HG03378 (cell line): ENCODE measurements at regions not wholly inside any gene's neighbourhood (a gene's known extent, or its start where the extent isn't known, plus 50 kb on each side); places are given as distances from the start of the nearest gene placed in this dataset.
A peak's percentile ranks its signal among the peaks of the same experiment; 100 is the strongest.
"Not testable (repeated sequence)": the region's sequence is repeated elsewhere in the genome, so short reads cannot be mapped to it uniquely, and the experiment has no call there.

Experiments used
- ATAC-seq: cut with Tn5 transposase; IDR thresholded peaks from one replicate; pipeline ENCODE4 v1.9.1; 2021; ENCODE audit warnings: mild to moderate bottlenecking, moderate library complexity; ENCODE audit not compliant: unreplicated experiment

DNA sequence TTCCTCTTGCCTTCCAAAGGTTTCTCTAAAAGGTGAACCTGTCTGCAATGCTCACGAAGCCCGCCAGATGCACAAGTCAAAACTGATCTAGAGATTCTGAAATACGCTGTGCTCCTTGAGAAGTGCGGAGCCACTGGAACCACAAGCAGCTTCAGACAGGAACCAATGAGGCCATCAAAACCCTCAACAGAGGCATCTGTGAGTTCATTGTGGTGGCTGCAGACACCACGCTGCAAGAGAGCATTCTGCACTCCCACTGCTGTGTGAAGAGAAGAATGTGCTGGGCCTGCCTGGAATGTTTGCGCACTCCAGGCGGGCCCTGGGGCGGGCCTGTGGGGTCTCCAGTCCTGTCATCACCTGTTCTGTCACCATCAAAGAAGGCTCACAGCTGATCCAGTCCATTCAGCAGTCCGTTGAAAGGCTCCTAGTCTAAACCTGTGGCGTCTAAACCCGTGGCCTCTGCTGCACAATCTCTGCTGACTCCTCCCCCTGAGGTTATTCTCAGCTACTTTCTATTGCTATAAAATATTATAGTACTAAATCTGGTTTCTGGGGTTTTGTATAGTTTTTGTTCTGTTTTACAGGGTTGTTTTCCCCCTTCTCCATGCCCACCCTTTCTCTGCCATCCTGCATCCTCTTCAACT is 187.4 kb downstream of the FAM72C start:
- not testable (repeated sequence) for ATAC-seq

DNA sequence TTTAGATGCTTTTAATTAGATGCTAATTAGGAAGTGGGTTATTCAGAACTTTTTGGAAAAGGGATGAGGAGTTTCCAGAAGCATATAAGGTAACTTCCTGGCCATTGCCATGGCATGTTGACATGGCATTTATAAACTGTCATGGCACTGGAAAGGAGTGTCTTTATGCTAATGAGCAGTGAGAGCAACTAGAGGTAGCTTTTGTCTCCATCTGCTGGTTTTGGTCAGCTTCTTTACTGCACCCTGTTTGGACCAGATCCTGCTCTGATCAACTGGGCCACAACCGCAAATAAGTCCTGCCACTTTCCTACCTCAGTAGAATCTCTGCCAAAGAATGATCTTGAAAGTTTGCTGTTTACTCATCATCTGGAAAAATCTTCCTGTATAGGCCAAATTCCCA is 193.6 kb downstream of the FAM72C start:
- ATAC-seq = not testable (repeated sequence)

GRCh38 chr1:143764831-143765230 is 207.0 kb downstream of the FAM72C start:
- ATAC-seq = not testable (repeated sequence)

- ATAC-seq = not testable (repeated sequence)
Observed at GRCh38 chr1:143760366-143760765, 211.4 kb downstream of the FAM72C start.

GRCh38 chr1:143755961-143756360 is 215.8 kb downstream of the FAM72C start:
- ATAC-seq = not testable (repeated sequence)

DNA sequence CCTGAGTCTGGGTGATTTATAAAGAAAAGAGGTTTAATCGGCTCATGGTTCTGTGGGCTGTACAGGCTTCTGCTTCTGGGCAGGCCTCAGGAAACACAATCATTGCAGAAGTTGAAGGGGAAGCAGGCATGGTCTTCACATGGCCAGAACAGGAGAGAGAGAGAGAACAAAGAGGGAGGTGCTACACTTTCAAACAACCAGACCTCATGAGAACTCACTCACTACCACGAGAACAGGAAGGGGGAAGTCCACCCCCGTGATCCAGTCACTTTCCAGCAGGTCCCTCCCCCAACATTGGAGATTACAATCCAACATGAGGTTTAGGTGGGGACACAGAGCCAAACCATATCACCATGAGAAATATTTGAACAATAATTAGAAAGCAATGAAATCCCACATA is 222.9 kb downstream of the FAM72C start:
- no peak for ATAC-seq

GRCh38 chr1:143736562-143736961 is 235.2 kb downstream of the FAM72C start:
- no peak for ATAC-seq

GRCh38 chr1:143735764-143736461 is 235.9 kb downstream of the FAM72C start:
- ATAC-seq = no peak

GRCh38 chr1:143734261-143734660 is 237.5 kb downstream of the FAM72C start:
- not testable (repeated sequence) for ATAC-seq

DNA sequence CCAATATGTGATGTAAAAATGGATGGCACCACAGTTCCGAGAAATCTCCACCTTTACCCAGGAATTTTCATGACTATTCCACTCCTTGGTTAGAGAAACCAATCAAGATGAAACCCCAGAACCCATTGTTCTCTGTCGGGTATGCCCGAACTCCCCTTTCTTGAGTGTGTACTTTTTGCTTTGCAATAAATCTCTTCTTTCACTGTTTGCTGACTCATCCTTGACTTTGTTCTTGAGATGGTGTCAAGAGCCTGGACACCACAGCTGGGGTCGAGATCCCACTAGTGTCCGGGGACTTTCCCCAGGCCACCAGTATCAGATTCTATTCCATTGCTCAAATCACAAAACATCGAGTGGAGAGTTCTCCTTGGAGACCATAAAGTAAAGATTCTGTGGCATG is 240.9 kb downstream of the FAM72C start:
- not testable (repeated sequence) for ATAC-seq

- peak; percentile 64 for ATAC-seq
Observed at GRCh38 chr1:143729449-143730111, 242.2 kb downstream of the FAM72C start.

GRCh38 chr1:143728802-143729448 is 242.9 kb downstream of the FAM72C start:
- ATAC-seq = peak; percentile 97

GRCh38 chr1:143727263-143727662 is 244.5 kb downstream of the FAM72C start:
- ATAC-seq = no peak

DNA sequence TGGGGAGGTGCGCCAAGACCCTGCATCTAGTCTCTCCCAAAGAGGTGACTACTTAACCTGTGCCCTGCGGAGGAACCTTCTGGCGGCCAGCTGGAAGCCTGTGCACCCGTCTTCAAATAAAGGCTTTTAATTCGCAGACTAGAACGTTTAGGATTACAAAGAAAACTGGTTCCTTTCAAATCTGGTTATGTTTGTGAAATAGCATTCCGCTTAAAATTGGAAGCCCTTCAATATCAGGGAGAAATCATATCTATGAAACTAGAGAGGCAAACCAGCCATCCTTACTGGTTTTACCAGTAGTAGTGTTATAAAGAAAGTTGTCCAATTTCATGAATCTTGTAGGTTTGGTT is 250.8 kb downstream of the FAM72C start:
- no peak for ATAC-seq

- no peak for ATAC-seq
Observed at GRCh38 chr1:143720087-143721023, 251.4 kb downstream of the FAM72C start.

GRCh38 chr1:143718524-143718923 is 253.3 kb downstream of the FAM72C start:
- no peak for ATAC-seq

DNA sequence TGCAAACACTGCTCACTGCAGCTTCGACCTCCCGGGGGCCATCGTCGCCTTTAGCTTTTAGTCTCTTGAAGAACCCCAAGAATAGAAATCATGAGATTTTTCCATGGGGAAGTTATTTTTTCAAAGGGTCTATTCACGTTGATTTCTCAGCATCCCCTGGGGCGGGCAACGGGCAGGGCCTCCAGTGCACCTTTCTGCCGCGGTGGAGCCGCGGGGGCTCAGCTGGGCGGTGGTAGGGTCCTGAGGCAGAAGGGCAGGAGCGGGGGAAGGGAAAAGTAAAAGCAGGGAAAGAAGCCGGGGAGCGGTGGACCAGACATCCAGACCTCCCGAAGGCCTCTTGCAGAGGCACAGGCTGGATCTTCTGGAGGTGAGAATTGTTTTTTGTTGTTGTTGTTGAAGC is 253.8 kb downstream of the FAM72C start:
- ATAC-seq = no peak

- no peak for ATAC-seq
Observed at GRCh38 chr1:143717434-143717833, 254.4 kb downstream of the FAM72C start.

- not testable (repeated sequence) for ATAC-seq
Observed at GRCh38 chr1:143714913-143715312, 256.9 kb downstream of the FAM72C start.

GRCh38 chr1:143709606-143710259 is 262.1 kb downstream of the FAM72C start:
- ATAC-seq = not testable (repeated sequence)
